C4-2B (cell line): ENCODE measurements at regions not wholly inside any gene's neighbourhood (a gene's known extent, or its start where the extent isn't known, plus 50 kb on each side); places are given as distances from the start of the nearest gene placed in this dataset.

Experiments
- H3K27ac ChIP-seq: fragments of 450-650 bp; 2 replicates; pipeline ENCODE4 v1.5.1; 2017
- CTCF ChIP-seq: fragments of 450-650 bp; conservative IDR thresholded peaks from 2 replicates; pipeline ENCODE4 v1.5.1; 2017; ENCODE audit warnings: mild to moderate bottlenecking
- ZFX ChIP-seq: fragments of 450-650 bp; IDR thresholded peaks from 2 replicates; pipeline ENCODE4 v1.6.1; 2017

DNA sequence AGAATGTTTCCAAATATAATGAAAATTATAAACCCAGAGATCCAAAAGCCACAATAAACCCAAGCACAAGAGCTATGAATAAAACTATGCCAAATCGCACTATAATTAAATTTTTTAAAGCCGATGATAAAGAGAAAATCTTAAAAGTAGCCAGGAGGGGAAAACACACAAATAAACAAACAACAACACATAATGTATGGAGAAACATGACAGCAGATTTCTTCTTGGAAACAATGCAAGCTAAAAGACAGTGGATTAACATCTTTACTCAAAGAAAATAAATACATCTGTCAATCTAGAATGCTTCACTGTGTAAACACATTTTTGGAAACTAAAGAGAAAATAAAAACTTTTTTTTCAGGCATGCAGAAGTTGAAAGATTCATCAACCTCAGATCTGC lies 53.0 kb upstream of the SMOX start:
- TF ChIP-seq ZFX: no peak
- TF ChIP-seq CTCF: no peak
- H3K27ac ChIP-seq: no peak overlapping the region

DNA sequence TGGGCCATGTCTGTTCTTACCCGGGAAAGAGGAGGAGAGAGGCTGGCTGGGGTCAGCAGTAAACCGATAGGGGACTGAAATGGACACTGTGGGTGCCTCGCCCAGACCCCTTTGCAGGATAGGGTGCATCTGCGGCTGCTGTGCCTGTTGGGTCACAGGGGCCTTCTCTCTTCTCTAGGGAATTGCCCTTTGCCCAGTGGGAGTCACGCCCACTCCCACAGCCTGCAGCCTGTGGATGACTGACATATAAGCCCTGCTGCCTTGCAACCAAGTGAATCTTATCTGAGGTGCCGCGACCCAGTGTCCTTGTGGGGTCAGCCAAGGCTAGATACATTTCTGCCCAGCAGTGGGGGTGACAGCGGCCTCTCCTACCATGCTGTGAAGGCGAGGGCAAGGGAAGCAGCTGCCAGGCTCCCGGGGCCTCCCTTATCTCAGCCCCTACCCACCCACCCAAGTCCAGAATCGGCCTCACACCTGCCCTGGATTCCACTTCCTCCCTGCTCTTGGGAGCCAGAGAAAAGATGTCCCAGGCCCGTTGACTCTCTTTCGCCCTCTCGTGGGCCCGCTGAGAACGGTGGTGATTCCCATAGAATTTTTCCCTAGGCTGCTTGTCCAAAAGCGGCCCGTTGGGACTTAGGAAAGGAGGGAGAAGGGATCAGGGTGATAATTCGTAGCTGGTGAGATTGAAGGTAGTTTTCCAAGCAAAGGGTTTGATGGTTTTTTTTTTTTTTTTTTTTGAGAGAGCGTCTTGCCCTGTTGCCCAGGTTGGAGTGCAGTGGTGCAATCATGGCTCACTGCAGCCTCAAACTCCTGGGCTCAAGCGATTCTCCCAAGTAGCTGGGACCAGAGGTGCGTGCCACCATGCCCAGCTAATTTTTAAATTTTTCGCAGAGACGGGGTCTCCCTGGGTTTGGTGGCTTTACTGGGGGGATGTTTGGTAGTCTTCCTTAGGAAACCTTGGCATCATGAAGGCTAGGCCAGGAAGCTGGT lies 56.8 kb upstream of the SMOX start:
- TF ChIP-seq ZFX: no peak
- TF ChIP-seq CTCF: peak; percentile 79
- H3K27ac ChIP-seq: no peak overlapping the region

DNA sequence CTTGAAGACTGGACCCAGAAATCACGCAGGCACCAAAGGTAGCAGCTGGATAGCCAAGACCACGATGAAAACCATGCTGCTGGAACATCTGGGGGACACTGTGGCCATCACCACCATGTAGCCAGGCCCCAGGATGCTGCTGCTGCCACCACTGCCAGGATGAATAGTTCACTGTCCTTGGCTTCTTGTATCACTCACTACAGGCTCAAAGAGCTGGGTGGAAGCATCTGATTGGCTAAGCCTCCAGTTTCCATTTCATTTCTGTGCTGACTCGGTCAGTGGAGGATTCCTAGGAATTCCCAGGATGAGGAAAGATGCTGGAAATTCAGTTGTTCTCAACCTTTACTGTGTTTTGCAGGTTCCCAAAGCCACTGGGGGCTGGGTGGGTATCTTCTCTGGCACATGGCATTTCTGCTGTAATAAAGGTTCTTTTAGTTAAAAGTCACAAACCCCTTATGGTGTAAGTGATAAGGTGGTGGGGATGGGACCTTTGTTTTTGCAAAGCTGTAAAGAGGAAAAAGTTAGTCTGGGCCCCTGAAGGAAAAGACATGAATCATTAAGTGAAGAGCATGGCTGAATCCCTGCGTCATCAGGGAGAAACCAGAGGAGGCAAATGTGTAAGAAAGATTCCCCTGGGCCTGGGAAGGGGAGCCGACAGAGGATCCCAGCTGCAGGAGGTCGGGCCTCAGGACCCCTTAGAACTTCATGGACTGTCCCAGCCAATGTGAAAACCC lies 57.7 kb upstream of the SMOX start:
- H3K27ac ChIP-seq: no peak overlapping the region
- no peak for TF ChIP-seq ZFX
- TF ChIP-seq CTCF: no peak

DNA sequence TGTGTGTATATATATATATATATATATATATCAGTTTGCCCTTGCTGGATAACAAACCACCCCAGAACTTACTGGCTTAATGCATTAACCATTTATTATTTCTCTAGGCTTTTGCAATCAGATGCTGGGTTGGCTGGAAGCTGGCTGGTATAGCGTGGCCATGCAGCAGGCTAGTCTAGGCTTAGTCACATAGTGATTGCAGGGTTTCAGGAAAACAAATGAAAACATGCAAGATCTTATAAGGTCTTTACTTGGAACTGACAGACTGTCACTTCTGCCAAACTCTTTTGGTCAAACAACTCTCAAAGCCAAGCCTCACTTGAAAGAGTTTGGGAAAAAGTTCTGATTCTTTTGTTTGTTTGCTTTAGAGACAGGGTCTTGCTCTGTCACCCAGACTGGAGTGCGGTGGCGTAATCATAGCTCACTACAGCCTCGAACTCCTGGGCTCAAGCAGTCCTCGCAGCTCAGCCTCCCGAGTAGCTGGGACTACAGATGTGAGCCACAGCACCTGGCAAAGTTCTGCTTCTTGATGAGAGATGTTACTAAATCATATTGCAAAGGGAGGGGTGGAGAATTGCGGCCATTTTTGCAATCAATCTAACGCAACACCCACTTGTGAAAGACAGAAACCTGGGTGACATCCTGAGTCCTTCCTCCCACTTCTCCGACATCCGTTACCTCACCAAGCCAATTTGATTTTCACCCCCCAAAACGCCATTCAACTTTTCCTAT lies 58.7 kb upstream of the SMOX start:
- no peak overlapping the region for H3K27ac ChIP-seq
- TF ChIP-seq ZFX: no peak
- no peak for TF ChIP-seq CTCF

DNA sequence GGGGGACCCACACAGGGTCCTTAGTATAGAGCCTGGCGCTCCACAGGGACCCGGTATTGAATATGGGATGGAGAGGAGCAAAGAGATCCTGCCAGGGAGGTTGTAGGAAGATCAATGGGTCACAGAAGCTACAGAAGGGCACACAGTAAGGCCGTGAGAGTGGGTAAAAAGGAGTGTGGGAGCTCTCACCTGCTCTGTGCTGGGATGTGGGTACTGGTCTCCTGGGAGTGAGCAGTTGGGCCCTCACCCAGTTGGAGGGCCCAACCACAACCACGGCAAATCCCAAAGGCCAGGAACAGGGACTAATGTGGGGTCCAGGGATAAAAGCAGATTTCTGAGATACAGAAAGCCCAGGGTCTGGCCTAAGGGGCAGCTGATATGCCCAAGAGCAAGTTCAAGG lies 59.9 kb upstream of the SMOX start:
- no peak for TF ChIP-seq CTCF
- no peak for TF ChIP-seq ZFX
- H3K27ac ChIP-seq: no peak overlapping the region

DNA sequence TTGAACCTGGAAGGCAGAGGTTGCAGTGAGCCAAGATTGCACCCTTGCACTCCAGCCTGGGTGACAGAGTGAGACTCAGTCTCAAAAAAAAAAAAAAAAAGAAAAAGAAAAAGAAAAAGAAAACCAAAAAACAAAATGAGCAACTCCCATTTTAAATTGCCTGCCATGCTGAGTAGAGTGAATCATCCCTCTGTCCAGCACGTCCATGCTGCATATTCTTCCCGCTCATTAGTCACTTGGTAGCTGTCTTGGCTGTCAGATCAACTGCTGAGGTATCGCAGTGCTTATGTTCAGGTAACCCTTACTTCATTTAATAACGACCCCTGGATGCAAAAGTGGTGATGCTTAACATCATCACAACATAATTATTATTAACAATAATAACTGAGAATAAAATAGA lies 60.7 kb upstream of the SMOX start:
- TF ChIP-seq ZFX (no peak), CTCF (no peak)
- H3K27ac ChIP-seq: no peak overlapping the region
